ENCODE measurements at regions not wholly inside any gene's neighbourhood (a gene's known extent, or its start where the extent isn't known, plus 50 kb on each side); places are given as distances from the start of the nearest gene placed in this dataset.

- no peak for TF ChIP-seq POLR2A (IDR thresholded peaks at IDR 0.05; ENCODE audit: low read depth, low read length)
- TF ChIP-seq POLR2AphosphoS5 (IDR thresholded peaks at IDR 0.05; ENCODE audit: low read depth, low read length), result no peak
Measured at GRCh38 chr22:49042877-49043859, 784.5 kb downstream of the BRD1 start.

All from GM12891 (cell line).